Gastrocnemius medialis (tissue), 4 donors: ENCODE measurements at regions not wholly inside any gene's neighbourhood (a gene's known extent, or its start where the extent isn't known, plus 50 kb on each side); places are given as distances from the start of the nearest gene placed in this dataset.

Source experiments
- ATAC-seq, 2 donors: fragments of 150-250 bp; one replicate each; pipeline ENCODE4 v1.9.1; 2016
- DNase-seq, 2 donors: peaks; one replicate each; pipeline ENCODE4 v3.0.0-alpha.2; 2019
- H3K27ac ChIP-seq, 4 donors: fragments of 200-600 bp; sonication (generic); 1 replicate in 1 of 4; 2 replicates in 3 of 4; pipeline ENCODE4 v1.5.1; 2016 to 2018; ENCODE audit warnings: mild to moderate bottlenecking in 2 of 4, moderate library complexity in 1 of 4
- H3K27me3 ChIP-seq, 3 donors: fragments of 200-600 bp; sonication (generic) in 2 of 3; 1 replicate in 1 of 3; 2 replicates in 2 of 3; pipeline versions ENCODE4 v1.5.1 to v1.6.0; 2016 to 2019; ENCODE audit warnings: mild to moderate bottlenecking in 1 of 3, moderate library complexity in 1 of 3
- H3K36me3 ChIP-seq, 2 donors: fragments of 200-600 bp; sonication (generic) in 1 of 2; one replicate each; pipeline ENCODE4 v1.5.1; 2017 to 2018
- H3K4me1 ChIP-seq, 2 donors: fragments of 200-600 bp; sonication (generic) in 1 of 2; one replicate each; pipeline ENCODE4 v1.5.1; 2016 to 2017; ENCODE audit warnings: mild to moderate bottlenecking in 2 of 2
- H3K4me3 ChIP-seq, 4 donors: fragments of 200-600 bp; sonication (generic) in 3 of 4; 1 replicate in 1 of 4; 2 replicates in 3 of 4; pipeline ENCODE4 v1.5.1; 2016 to 2019; ENCODE audit warnings: mild to moderate bottlenecking in 2 of 4
- H3K9me3 ChIP-seq, 3 donors: fragments of 200-600 bp; sonication (generic) in 2 of 3; 1 replicate in 1 of 3; 2 replicates in 2 of 3; pipeline ENCODE4 v1.5.1; 2016 to 2019
- POLR2A ChIP-seq, 2 donors: fragments of 450-650 bp; IDR thresholded peaks; one replicate each; pipeline ENCODE4 v1.6.1; 2017; ENCODE audit warnings: antibody characterized with exemption in 2 of 2, mild to moderate bottlenecking in 2 of 2, moderate library complexity in 2 of 2
- in situ Hi-C, 4 donors: fragments of 200-750 bp; cut with MboI; loops; one replicate each; pipeline versions ENCODE4 v1.15.0 to v1.8.0; 2017; ENCODE audit warnings: low sequenced_read_pairs in 4 of 4
- intact Hi-C: fragments of 100-400 bp; cut with DNase I; formaldehyde crosslinking; loops from one replicate; pipeline ENCODE4 v1.15.1; 2023; ENCODE audit warnings: low total_unique reads
- TF ChIP-seq, protein P1 (sequence below), 5 experiments: fragments of 450-650 bp in 3 of 5; fragments of 200-600 bp in 2 of 5; sonication (generic) in 2 of 5; IDR thresholded peaks in 4 of 5; conservative IDR thresholded peaks in 1 of 5; 1 replicate in 4 of 5; 2 replicates in 1 of 5; pipeline ENCODE4 v1.5.1; 2016 to 2019; ENCODE audit warnings: antibody characterized with exemption in 5 of 5, mild to moderate bottlenecking in 3 of 5, moderate library complexity in 3 of 5

DNA sequence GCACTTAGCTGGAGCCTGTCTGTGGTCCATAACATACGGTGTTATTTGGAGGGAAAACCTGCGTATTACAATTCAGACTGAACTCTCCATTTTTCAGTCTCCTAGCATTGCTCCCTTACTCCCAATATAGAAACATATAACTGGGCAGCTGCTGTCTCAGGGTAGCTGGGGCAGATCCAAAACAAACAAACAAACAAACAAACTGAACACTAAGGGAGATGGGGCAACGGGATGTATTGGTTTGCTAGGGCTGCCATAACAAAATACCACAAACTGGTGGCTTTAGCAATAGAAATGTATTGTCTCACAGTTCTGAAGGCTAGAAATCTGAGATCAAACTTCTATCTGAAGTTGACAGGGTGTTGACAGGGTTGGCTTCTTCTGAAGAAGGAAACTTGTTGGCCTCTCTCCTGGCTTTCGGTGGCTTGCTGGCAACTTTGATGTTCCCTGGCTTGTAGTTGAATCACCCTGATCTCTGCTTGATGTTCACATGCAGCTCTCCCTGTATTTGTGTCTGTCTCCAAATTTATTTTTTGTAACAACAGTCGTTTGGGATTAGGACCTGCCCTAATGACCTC lies 329.3 kb upstream of the ZNF804A start:
- intact Hi-C loops: no loop called here
- Histone ChIP-seq H3K36me3 (no peaks in the 10 kb centered on the region), H3K9me3 (no peaks in the 10 kb centered on the region), H3K27ac (no peak overlapping the region), H3K4me1 (peaks cover 0 to 10% of the 10 kb centered on the region in 2 donors), H3K27me3 (no peaks in the 10 kb centered on the region), H3K4me3 (no peak overlapping the region)
- DNase-seq: no peak
- no peak for ATAC-seq
- in situ Hi-C loops: no loop called here
- TF ChIP-seq, protein P1, sequence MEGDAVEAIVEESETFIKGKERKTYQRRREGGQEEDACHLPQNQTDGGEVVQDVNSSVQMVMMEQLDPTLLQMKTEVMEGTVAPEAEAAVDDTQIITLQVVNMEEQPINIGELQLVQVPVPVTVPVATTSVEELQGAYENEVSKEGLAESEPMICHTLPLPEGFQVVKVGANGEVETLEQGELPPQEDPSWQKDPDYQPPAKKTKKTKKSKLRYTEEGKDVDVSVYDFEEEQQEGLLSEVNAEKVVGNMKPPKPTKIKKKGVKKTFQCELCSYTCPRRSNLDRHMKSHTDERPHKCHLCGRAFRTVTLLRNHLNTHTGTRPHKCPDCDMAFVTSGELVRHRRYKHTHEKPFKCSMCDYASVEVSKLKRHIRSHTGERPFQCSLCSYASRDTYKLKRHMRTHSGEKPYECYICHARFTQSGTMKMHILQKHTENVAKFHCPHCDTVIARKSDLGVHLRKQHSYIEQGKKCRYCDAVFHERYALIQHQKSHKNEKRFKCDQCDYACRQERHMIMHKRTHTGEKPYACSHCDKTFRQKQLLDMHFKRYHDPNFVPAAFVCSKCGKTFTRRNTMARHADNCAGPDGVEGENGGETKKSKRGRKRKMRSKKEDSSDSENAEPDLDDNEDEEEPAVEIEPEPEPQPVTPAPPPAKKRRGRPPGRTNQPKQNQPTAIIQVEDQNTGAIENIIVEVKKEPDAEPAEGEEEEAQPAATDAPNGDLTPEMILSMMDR (IDR thresholded peaks at IDR 0.05 in 4 of 5, conservative IDR thresholded peaks at IDR 0.05 in 1 of 5): no peak
- TF ChIP-seq POLR2A (IDR thresholded peaks at IDR 0.05): no peak

DNA sequence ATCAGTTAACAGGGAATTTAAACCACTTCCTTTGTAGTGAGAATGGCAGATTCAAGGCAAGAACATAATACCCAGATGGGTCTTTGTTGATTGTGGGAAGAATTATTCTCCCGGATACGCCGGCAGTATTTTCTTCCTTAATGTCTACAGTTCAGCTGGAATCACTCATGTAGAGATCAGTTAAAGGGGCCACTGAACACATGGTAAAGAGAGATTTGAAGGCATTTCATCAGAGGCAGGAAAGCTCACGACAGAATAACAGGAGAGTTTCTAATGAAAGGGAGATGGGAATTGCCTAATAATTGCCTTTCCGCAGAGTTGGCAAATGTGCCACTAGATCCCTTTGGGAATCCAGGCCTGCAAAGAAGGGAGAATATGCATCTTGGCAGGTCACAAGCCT lies 327.7 kb upstream of the ZNF804A start:
- H3K4me3 ChIP-seq: no peak overlapping the region
- in situ Hi-C loops (no loop called here), intact Hi-C loops (no loop called here)
- ATAC-seq (no peak), DNase-seq (no peak)
- no peaks in the 10 kb centered on the region for H3K36me3 ChIP-seq
- no peaks in the 10 kb centered on the region for H3K9me3 ChIP-seq
- H3K27ac ChIP-seq: no peak overlapping the region
- H3K27me3 ChIP-seq: no peaks in the 10 kb centered on the region
- no peak for TF ChIP-seq POLR2A (IDR thresholded peaks at IDR 0.05)
- TF ChIP-seq, protein P1 (IDR thresholded peaks at IDR 0.05 in 4 of 5, conservative IDR thresholded peaks at IDR 0.05 in 1 of 5): no peak
- H3K4me1 ChIP-seq: peaks cover 0 to 10% of the 10 kb centered on the region in 2 donors

DNA sequence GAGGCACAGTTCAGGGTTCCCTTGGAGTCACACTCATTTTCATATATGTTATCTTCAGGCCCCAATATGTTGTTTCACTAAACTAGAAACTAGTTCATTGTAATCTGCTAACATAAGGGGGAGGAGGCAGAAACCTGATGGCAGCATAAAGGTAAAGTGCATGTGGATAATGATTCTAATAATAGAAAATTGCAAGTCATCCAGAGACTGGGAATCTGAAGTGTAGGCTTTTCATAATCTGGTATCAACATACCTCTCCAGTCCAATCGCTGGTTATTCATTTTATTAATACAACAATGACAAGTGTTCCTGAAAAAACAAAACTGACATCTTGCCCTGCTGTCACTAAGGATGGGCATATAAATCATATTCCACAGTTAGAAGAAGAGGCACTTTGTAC lies 326.3 kb upstream of the ZNF804A start:
- TF ChIP-seq, protein P1 (IDR thresholded peaks at IDR 0.05 in 4 of 5, conservative IDR thresholded peaks at IDR 0.05 in 1 of 5): no peak
- TF ChIP-seq POLR2A (IDR thresholded peaks at IDR 0.05): no peak
- Histone ChIP-seq H3K4me3 (no peak overlapping the region), H3K4me1 (peaks cover 0 to 10% of the 10 kb centered on the region in 2 donors), H3K27me3 (no peaks in the 10 kb centered on the region), H3K9me3 (no peaks in the 10 kb centered on the region), H3K27ac (no peak overlapping the region), H3K36me3 (no peaks in the 10 kb centered on the region)
- intact Hi-C loops (no loop called here), in situ Hi-C loops (no loop called here)
- DNase-seq (no peak), ATAC-seq (no peak)

DNA sequence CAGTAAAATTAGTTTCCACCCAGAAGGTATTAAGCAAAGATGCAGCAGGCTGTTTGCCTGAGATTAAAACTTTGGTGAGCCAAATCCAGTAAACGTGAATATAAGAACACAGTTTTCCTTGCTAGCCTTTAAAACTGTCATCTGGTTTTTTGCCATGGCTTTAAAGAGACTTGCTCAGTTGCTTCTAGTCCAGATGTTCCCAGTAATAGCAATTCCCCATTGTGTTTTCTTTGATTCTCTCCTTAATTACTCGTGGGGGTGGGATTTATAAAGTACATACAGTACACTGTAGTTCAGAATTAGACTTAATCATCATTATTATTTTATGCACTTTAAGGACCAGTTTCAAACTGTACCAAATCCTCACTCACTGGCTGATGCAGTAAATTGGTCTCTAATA lies 303.5 kb upstream of the ZNF804A start:
- Histone ChIP-seq H3K9me3 (no peaks in the 10 kb centered on the region), H3K27me3 (no peaks in the 10 kb centered on the region), H3K4me1 (no peaks in the 10 kb centered on the region), H3K4me3 (no peak overlapping the region), H3K36me3 (no peaks in the 10 kb centered on the region), H3K27ac (no peak overlapping the region)
- intact Hi-C loops: no loop called here
- in situ Hi-C loops: no loop called here
- ATAC-seq (no peak), DNase-seq (no peak)
- no peak for TF ChIP-seq POLR2A (IDR thresholded peaks at IDR 0.05)
- TF ChIP-seq, protein P1 (IDR thresholded peaks at IDR 0.05 in 4 of 5, conservative IDR thresholded peaks at IDR 0.05 in 1 of 5): no peak

DNA sequence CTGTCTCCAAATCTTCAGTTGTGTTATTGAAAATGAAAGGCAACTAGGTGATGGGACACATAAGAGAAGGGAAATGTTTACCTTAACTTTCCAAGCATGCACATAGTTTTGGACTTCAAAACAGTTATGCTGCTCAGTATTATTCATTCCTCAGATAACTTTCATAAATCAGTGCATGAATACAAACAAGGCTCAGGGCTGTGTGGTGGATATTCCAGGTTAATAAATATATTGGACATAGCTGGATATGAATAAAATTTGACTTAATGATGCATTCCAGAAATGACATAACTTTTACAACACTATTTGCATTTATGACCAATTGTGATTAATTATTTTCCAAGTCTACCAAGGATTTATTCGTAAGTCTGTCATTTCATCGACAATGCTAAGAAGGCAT lies 301.2 kb upstream of the ZNF804A start:
- DNase-seq: no peak
- in situ Hi-C loops: no loop called here

More for the DNA sequence above, 301.2 kb upstream of the ZNF804A start:
- H3K4me1 ChIP-seq: no peaks in the 10 kb centered on the region
- no peaks in the 10 kb centered on the region for H3K27me3 ChIP-seq
- no peaks in the 10 kb centered on the region for H3K36me3 ChIP-seq
- no peaks in the 10 kb centered on the region for H3K9me3 ChIP-seq
- no peak overlapping the region for H3K27ac ChIP-seq
- intact Hi-C loops: no loop called here
- no peak overlapping the region for H3K4me3 ChIP-seq
- TF ChIP-seq POLR2A (IDR thresholded peaks at IDR 0.05): no peak
- TF ChIP-seq, protein P1 (IDR thresholded peaks at IDR 0.05 in 4 of 5, conservative IDR thresholded peaks at IDR 0.05 in 1 of 5): no peak
- no peak for ATAC-seq
